ENCODE measurements at regions not wholly inside any gene's neighbourhood (a gene's known extent, or its start where the extent isn't known, plus 50 kb on each side); places are given as distances from the start of the nearest gene placed in this dataset.

GRCh38 chr14:40656311-40656710 is 950.4 kb upstream of the LRFN5 start:
- Histone ChIP-seq H3K9ac (ENCODE audit: low read length) (no peak overlapping the region), H4K20me1 (ENCODE audit: insufficient read depth) (no peaks in the 10 kb centered on the region), H3K4me3 (replicated peaks in 1 of 2; ENCODE audit: low read depth in 1 of 2, low read length in 2 of 2) (no peak overlapping the region), H3K9me2 (ENCODE audit: insufficient read depth) (no peaks in the 10 kb centered on the region), H3K27me3 (ENCODE audit: insufficient read depth, low read length) (no peaks in the 10 kb centered on the region), H3K27ac (ENCODE audit: low read depth, low read length) (no peak overlapping the region), H3K79me2 (ENCODE audit: insufficient read depth, low read length) (no peaks in the 10 kb centered on the region), H3K4me2 (ENCODE audit: low read length) (no peak overlapping the region), H3K36me3 (ENCODE audit: control insufficient read depth in 1 of 2, insufficient read depth in 2 of 2, low read length in 2 of 2) (no peaks in the 10 kb centered on the region), H3K9me3 (ENCODE audit: control insufficient read depth in 1 of 2, insufficient read depth in 1 of 2, low read depth in 1 of 2, low read length in 2 of 2) (no peaks in the 10 kb centered on the region; a peak in 1 of 4 replicates), H2AFZ (ENCODE audit: low read depth, low read length, poor library complexity, severe bottlenecking) (no peak overlapping the region), H3K4me1 (ENCODE audit: control insufficient read depth in 1 of 2, insufficient read depth in 2 of 2, low read length in 2 of 2) (no peaks in the 10 kb centered on the region)
- no peak for DNase-seq (ENCODE audit: low read depth, low spot score)
- ChIA-PET POLR2A (no interaction called here), RAD21 (ENCODE audit: low non-redundant PET in 1 of 2, low total read pairs in 2 of 2, uncharacterized antibody in 2 of 2, unreplicated experiment in 2 of 2) (no interaction called here), CTCF (no interaction called here)
- TF ChIP-seq CBX3 (IDR thresholded peaks at IDR 0.05; ENCODE audit: low read depth) (no peak), EZH2phosphoT487 (IDR thresholded peaks at IDR 0.05; ENCODE audit: borderline replicate concordance) (no peak), ZNF274 (IDR thresholded peaks at IDR 0.05; ENCODE audit: low read depth, low read length) (no peak), SIN3A (IDR thresholded peaks at IDR 0.05; ENCODE audit: low read depth) (no peak)
- no TSS peak for BruUV-seq (replicated peaks)
- intact Hi-C loops (cut with micrococcal nuclease) = no loop called here
- ATAC-seq = no peak

- ChIA-PET POLR2A (no interaction called here), CTCF (no interaction called here), RAD21 (ENCODE audit: low non-redundant PET in 1 of 2, low total read pairs in 2 of 2, uncharacterized antibody in 2 of 2, unreplicated experiment in 2 of 2) (no interaction called here)
- H3K4me2 ChIP-seq (ENCODE audit: low read length) = no peak overlapping the region
- no peak overlapping the region for H3K27ac ChIP-seq (ENCODE audit: low read depth, low read length)
- no peaks in the 10 kb centered on the region for H4K20me1 ChIP-seq (ENCODE audit: insufficient read depth)
- no peaks in the 10 kb centered on the region for H3K9me2 ChIP-seq (ENCODE audit: insufficient read depth)
- H2AFZ ChIP-seq (ENCODE audit: low read depth, low read length, poor library complexity, severe bottlenecking) = no peak overlapping the region
- ATAC-seq (no peak), DNase-seq (ENCODE audit: low read depth, low spot score) (no peak)
- H3K79me2 ChIP-seq (ENCODE audit: insufficient read depth, low read length) = no peaks in the 10 kb centered on the region
- H3K27me3 ChIP-seq (ENCODE audit: insufficient read depth, low read length) = no peaks in the 10 kb centered on the region
- intact Hi-C loops (cut with micrococcal nuclease) = no loop called here
- no TSS peak for BruUV-seq (replicated peaks)
- no peak for TF ChIP-seq TCF7L2 (IDR thresholded peaks at IDR 0.05; ENCODE audit: borderline replicate concordance, extremely low read depth, insufficient read depth, insufficient read length)
- no peaks in the 10 kb centered on the region for H3K4me1 ChIP-seq (ENCODE audit: control insufficient read depth in 1 of 2, insufficient read depth in 2 of 2, low read length in 2 of 2)
- no peaks in the 10 kb centered on the region for H3K36me3 ChIP-seq (ENCODE audit: control insufficient read depth in 1 of 2, insufficient read depth in 2 of 2, low read length in 2 of 2)
- no peaks in the 10 kb centered on the region; a peak in 1 of 4 replicates for H3K9me3 ChIP-seq (ENCODE audit: control insufficient read depth in 1 of 2, insufficient read depth in 1 of 2, low read depth in 1 of 2, low read length in 2 of 2)
- no peak overlapping the region for H3K9ac ChIP-seq (ENCODE audit: low read length)
- no peak overlapping the region for H3K4me3 ChIP-seq (replicated peaks in 1 of 2; ENCODE audit: low read depth in 1 of 2, low read length in 2 of 2)
Measured at GRCh38 chr14:40652089-40652691, 954.5 kb upstream of the LRFN5 start.
